GM18508 (cell line): ENCODE measurements at regions not wholly inside any gene's neighbourhood (a gene's known extent, or its start where the extent isn't known, plus 50 kb on each side); places are given as distances from the start of the nearest gene placed in this dataset.

Source experiments
- ATAC-seq: cut with Tn5 transposase; IDR thresholded peaks from one replicate; pipeline ENCODE4 v1.9.1; 2021; ENCODE audit warnings: moderate number of reproducible peaks; ENCODE audit not compliant: insufficient read depth, unreplicated experiment

GRCh38 chr16:56140645-56141044, 50.6 kb upstream of the GNAO1 start:
- ATAC-seq, result no peak

DNA sequence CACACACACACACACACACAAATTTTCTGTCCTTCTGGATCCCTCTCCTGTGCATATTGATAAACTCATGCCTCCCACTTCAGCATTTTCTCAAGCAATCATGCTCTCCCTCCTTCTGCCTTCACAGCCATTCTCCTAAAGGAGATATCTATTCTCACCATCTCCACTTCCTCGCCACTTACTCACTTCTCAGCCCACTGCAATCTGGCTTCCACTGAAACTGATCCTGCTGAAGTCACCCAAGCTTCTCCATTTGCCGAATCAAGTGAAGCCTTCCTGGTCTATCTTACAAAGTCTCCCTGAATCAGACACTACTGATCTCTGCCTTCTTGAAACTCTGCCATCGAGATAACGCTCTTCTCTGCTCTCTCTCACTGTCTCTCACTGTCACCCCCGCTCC, 54.0 kb upstream of the GNAO1 start:
- ATAC-seq, result no peak

- no peak for ATAC-seq
These were observed 55.0 kb upstream of the GNAO1 start for GRCh38 chr16:56136256-56136655.

GRCh38 chr16:56134790-56135189, 56.5 kb upstream of the GNAO1 start:
- no peak for ATAC-seq

GRCh38 chr16:56125922-56126321, 65.4 kb upstream of the GNAO1 start:
- no peak for ATAC-seq

GRCh38 chr16:56122251-56122650, 69.0 kb upstream of the GNAO1 start:
- ATAC-seq, result no peak

- no peak for ATAC-seq
These were observed 70.2 kb upstream of the GNAO1 start for GRCh38 chr16:56121156-56121500.

DNA sequence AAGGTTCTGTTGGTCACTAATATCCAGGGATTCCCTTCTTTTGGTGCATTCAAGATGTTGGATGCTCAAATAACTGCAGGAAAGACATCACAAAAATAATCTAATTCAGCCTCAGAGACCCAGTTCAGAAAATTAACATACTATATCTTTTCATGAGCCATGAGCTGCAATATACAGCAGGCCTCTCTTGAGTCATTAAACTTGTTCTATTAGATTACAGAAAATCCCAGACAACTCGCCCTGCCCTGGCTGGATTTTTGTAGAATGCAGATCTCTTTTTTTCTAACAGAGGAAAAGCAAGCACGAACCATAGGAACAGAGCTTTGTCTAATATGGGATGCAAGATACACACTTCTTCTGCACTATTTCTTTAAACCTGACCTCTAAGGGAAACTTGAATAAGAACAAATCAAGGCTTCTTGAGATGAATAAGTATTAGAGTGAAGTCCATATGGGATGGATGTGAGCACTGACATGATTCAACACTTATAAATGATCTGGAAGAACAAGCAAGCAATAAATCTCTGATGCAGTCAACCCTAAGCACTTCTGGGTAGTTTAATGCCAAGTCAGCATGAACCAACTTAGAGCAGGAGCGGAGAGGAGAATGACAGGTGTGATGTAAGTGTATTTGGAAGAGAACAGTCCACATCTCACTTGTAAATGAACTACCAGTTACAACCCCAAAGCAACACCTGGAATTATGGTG, 70.7 kb upstream of the GNAO1 start:
- no peak for ATAC-seq

DNA sequence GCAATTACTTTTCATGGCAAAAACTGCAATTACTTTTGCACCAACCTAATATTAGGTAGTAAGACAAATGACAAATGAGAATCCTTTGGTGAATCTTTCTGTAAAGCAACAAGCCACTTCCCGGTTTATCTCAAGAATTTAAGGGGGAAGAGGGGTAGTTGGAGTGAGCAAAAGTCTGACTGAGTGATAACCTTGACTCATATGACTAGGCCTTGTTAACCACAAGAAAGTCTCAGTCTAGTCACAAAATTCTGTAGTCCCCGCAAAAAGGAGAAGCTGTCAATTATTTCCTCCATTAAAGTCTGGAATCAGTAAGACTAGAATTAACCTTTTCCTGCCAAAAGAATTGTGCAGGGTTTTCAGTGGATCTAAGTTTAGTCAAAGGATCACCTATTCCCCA, 72.2 kb upstream of the GNAO1 start:
- ATAC-seq, result peak; percentile 77

GRCh38 chr16:56116577-56116964, 74.7 kb upstream of the GNAO1 start:
- ATAC-seq, result no peak

DNA sequence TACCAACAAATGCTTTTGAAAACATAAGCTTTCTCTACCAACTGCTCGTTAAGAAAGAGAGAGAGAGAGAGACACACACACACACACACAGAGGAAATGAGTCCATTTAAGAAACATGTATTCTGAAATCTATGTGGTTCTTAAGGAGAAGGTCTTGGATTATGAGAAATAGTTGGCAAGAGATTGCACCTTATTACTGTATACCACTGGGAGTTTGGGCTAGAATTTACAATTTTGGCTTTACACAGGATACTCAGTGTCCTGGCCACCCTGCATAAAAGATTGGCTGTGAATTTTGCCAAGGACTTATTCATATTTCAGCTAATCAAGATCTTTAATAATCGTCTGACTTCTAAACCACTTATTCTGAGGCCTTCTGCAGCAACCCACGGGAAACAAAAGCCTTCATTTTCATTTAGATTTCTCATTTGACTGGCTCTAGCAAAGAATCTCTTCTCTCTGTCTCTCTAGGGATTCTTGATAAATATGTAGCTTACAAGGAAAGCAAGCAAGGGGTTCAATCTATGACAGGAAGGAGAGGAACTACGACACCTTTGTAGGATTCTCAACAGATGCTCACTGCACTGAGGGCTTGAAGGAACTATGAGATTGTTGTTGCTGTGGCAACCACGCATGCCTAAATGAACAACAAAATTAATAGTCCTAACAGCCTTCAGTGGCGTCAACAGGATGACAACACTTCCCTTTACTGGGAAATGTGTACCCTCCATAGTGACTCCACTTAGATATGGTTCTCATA, 75.3 kb upstream of the GNAO1 start:
- ATAC-seq, result no peak

GRCh38 chr16:56113223-56113622, 78.1 kb upstream of the GNAO1 start:
- no peak for ATAC-seq

DNA sequence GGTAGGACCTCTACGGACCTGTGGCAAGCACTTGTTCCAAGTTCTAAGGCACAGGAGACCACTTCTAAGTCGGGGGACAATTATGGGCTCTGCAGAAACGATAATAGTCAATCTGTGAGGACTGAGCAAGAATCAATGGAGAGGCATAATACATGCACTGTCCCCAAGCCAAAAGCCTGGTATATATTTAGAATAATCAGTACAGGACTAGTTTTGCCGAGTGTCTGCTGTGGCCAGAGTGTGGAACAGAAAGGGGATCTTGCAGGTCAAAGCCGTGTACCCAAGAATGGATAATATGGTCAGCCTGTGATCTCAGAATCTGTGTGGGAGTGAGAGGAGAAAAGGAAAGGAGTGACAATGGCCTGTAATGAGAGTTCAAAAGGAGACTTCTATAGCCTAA, 80.2 kb upstream of the GNAO1 start:
- ATAC-seq, result no peak

DNA sequence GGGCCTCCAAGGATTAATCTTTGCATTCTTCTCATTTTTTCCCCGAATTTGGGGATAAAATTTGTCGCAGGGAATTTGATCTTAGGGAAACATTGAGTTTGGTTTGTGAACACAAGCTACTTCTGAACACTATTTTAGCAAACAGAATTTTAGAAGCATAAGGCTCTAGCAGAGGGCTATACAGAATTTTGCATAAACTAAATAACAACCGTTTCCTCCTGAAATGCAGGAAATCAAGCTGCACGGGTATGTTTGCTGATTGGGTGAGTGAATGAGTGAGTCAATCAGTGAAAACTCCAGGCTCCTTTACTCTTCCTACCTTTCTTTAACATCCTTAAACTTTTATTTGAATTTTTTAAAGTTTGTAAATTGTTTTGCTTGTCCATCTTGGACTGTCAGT, 81.3 kb upstream of the GNAO1 start:
- no peak for ATAC-seq

DNA sequence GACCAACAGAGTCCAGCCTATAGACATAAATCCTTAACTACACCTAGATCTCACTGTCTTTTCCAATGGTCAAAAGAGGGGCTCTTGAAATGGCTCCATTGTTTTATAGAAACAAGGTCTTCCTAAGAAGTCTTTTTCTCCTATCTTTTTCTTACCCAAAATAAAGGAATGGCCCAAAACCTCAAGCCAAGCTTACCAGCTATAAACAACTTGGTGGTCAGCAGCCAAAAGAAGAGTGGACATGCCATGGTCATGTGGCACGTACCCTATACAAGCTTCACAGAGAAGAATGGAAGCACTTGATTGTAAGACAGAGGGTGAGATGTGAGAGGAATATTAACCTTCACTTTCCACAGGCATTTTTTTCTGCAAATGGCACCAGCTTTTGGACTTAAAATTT, 82.1 kb upstream of the GNAO1 start:
- ATAC-seq, result no peak

- ATAC-seq, result no peak
These were observed 82.6 kb upstream of the GNAO1 start for GRCh38 chr16:56108724-56109123.

DNA sequence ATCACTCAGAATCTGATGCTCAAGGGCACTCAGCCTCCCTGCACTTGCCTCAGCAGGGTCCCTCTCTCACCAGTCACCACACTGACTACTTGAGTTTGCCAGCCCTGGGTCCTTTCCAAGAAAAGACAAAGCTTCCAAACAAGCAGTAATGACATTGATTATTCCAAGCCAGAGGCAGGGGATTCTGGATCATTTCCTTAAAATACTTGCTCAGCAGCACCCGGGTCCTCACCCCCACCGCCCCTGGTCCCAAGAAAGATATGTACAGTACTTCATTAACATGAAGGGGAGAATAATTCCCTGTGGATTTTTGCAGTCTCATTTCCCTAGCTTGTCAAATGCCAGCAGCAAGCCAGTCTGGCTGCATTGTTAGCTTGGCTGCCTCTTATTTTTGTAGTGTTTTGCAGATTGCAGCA, 83.2 kb upstream of the GNAO1 start:
- ATAC-seq, result no peak

GRCh38 chr16:56106527-56106926, 84.8 kb upstream of the GNAO1 start:
- no peak for ATAC-seq

- ATAC-seq, result no peak
These were observed 88.4 kb upstream of the GNAO1 start for GRCh38 chr16:56102906-56103305.

DNA sequence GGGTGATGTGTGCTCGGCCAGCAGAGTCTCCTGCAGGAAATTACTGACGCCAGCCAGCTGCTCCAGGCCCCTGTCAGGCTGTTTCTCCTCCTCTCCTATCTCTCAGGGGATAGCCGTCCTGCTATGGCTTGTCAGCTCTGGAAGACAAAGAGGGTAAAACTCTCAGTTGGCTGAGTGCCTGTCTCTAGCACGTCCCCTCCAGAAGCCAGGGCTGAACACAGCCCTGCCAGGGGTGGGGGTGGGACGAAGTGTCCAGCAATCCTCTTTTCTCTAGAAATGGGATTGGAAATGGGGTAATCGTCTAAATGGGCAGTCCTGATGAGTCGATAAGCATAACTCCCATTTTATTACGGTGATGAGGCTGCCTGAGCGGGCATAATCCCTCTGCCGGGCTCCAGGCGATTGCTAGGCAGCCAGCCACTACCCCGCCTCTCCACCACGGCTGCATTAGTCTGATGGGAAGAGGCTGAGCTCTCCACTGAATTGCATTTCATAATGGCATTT, 89.1 kb upstream of the GNAO1 start:
- ATAC-seq, result no peak

- no peak for ATAC-seq
These were observed 89.8 kb upstream of the GNAO1 start for GRCh38 chr16:56101480-56101879.

GRCh38 chr16:56097306-56097705, 94.0 kb upstream of the GNAO1 start:
- no peak for ATAC-seq
